T47D (cell line): ENCODE measurements at regions not wholly inside any gene's neighbourhood (a gene's known extent, or its start where the extent isn't known, plus 50 kb on each side); places are given as distances from the start of the nearest gene placed in this dataset.

ENCODE experiments used
- DNase-seq, 2 experiments: peaks; one replicate each; pipeline versions ENCODE4 v3.0.0 to v3.0.0-alpha.2; 2011 to 2012; ENCODE audit warnings: low read depth in 1 of 2, low spot score in 1 of 2
- JUND ChIP-seq: IDR thresholded peaks from 2 replicates; pipeline ENCODE4 v1.6.1; 2012; ENCODE audit warnings: low read depth
- in situ Hi-C: cut with HindIII; loops from 2 replicates; pipeline ENCODE4 v1.10.0; 2016; ENCODE audit warnings: low sequenced_read_pairs, low pct_unique_long_range_greater_than_20kb

GRCh38 chr9:99753436-99753835 is 68.2 kb upstream of the NR4A3 start:
- DNase-seq, result no peak
- in situ Hi-C loops, result no loop called here
- TF ChIP-seq JUND, result no peak

GRCh38 chr9:99760421-99760820 is 61.3 kb upstream of the NR4A3 start:
- DNase-seq, result no peak
- no peak for TF ChIP-seq JUND
- in situ Hi-C loops, result no loop called here

DNA sequence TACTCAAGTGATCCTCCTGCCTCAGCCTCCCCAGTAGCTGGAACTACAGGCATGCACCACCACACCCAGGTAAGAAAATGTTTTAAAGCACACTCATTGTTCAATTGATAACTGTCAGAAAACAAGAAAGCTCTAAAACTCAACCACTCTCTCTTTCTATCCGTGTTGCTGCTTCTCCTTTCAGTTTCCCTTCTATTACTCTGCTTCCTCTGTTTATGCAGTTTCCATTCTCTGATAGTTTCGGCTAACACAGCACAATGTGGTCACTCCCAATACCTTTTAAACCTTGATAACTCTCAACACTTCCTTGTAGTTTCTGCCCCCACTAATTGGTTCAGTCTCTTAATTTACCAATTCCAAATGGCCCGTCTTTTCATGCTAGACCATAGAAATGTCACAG is 59.2 kb upstream of the NR4A3 start:
- in situ Hi-C loops, result no loop called here
- TF ChIP-seq JUND, result no peak
- no peak for DNase-seq
